Central memory CD8-positive, alpha-beta T cell (primary cell): ENCODE measurements at regions not wholly inside any gene's neighbourhood (a gene's known extent, or its start where the extent isn't known, plus 50 kb on each side); places are given as distances from the start of the nearest gene placed in this dataset.

Experiments used
- ATAC-seq: fragments of 150-1000 bp; cut with Tn5 transposase; replicated peaks from 2 replicates; pipeline ENCODE4 v1.10.0; 2022; ENCODE audit warnings: mild to moderate bottlenecking, moderate FRiP score, moderate number of reproducible peaks; ENCODE audit not compliant: poor library complexity, severe bottlenecking; ENCODE audit errors: extremely low read depth
- DNase-seq, 2 donors: peaks; one replicate each; pipeline ENCODE4 v3.0.0; 2021; ENCODE audit warnings: low spot score in 2 of 2
- H3K27ac Mint-ChIP-seq: one replicate; pipeline ENCODE4 v1.8.0; 2022; ENCODE audit warnings: low read depth, mild to moderate bottlenecking, moderate library complexity, mixed read lengths
- H3K27me3 Mint-ChIP-seq: one replicate; pipeline ENCODE4 v1.8.0; 2022; ENCODE audit warnings: mixed read lengths
- H3K36me3 Mint-ChIP-seq: one replicate; pipeline ENCODE4 v1.8.0; 2022; ENCODE audit warnings: mild to moderate bottlenecking, moderate library complexity, mixed read lengths; ENCODE audit not compliant: insufficient read depth
- H3K4me1 Mint-ChIP-seq: one replicate; pipeline ENCODE4 v1.8.0; 2022; ENCODE audit warnings: mixed read lengths
- H3K4me3 Mint-ChIP-seq: one replicate; pipeline ENCODE4 v1.8.0; 2022; ENCODE audit warnings: mild to moderate bottlenecking, moderate library complexity, mixed read lengths
- H3K9me3 Mint-ChIP-seq: one replicate; pipeline ENCODE4 v1.8.0; 2022; ENCODE audit warnings: mixed read lengths

GRCh38 chr6:225907-226306 is 66.4 kb upstream of the DUSP22 start:
- H3K27me3 Mint-ChIP-seq = no peaks in the 10 kb centered on the region
- peaks cover 41% of the 10 kb centered on the region for H3K4me1 Mint-ChIP-seq
- H3K9me3 Mint-ChIP-seq = no peaks in the 10 kb centered on the region
- no peak overlapping the region for H3K4me3 Mint-ChIP-seq
- DNase-seq (no peak), ATAC-seq (no peak)
- H3K36me3 Mint-ChIP-seq = peaks cover 3% of the 10 kb centered on the region
- H3K27ac Mint-ChIP-seq = peak overlapping the region; percentile 84

GRCh38 chr6:226516-227073 is 65.7 kb upstream of the DUSP22 start:
- H3K27ac Mint-ChIP-seq = no peak overlapping the region

GRCh38 chr6:227074-227782 is 65.1 kb upstream of the DUSP22 start:
- Mint-ChIP-seq H3K9me3 (no peaks in the 10 kb centered on the region), H3K27ac (no peak overlapping the region), H3K36me3 (peaks cover 2% of the 10 kb centered on the region), H3K27me3 (no peaks in the 10 kb centered on the region), H3K4me3 (no peak overlapping the region), H3K4me1 (peaks cover 28% of the 10 kb centered on the region)
- DNase-seq (no peak), ATAC-seq (no peak)

More at GRCh38 chr6:226516-227073, 65.7 kb upstream of the DUSP22 start:
- no peak for DNase-seq
- Mint-ChIP-seq H3K27me3 (no peaks in the 10 kb centered on the region), H3K4me3 (no peak overlapping the region), H3K9me3 (no peaks in the 10 kb centered on the region), H3K36me3 (peaks cover 2% of the 10 kb centered on the region), H3K4me1 (peaks cover 35% of the 10 kb centered on the region)
- no peak for ATAC-seq

GRCh38 chr6:227812-228338 is 64.4 kb upstream of the DUSP22 start:
- H3K4me1 Mint-ChIP-seq = peaks cover 25% of the 10 kb centered on the region
- no peaks in the 10 kb centered on the region for H3K27me3 Mint-ChIP-seq
- H3K9me3 Mint-ChIP-seq = no peaks in the 10 kb centered on the region
- H3K36me3 Mint-ChIP-seq = peaks cover 2% of the 10 kb centered on the region
- DNase-seq = no peak
- no peak for ATAC-seq
- H3K4me3 Mint-ChIP-seq = no peak overlapping the region
- H3K27ac Mint-ChIP-seq = no peak overlapping the region

- DNase-seq (no peak), ATAC-seq (no peak)
- Mint-ChIP-seq H3K27me3 (no peaks in the 10 kb centered on the region), H3K4me1 (peaks cover 18% of the 10 kb centered on the region), H3K27ac (no peak overlapping the region), H3K9me3 (no peaks in the 10 kb centered on the region), H3K36me3 (peaks cover 2% of the 10 kb centered on the region), H3K4me3 (no peak overlapping the region)
Observed at GRCh38 chr6:228881-229651, 63.2 kb upstream of the DUSP22 start.

GRCh38 chr6:231779-232178 is 60.5 kb upstream of the DUSP22 start:
- Mint-ChIP-seq H3K27me3 (no peaks in the 10 kb centered on the region), H3K27ac (no peak overlapping the region), H3K4me1 (peaks cover 19% of the 10 kb centered on the region), H3K36me3 (peaks cover 7% of the 10 kb centered on the region), H3K4me3 (no peak overlapping the region), H3K9me3 (no peaks in the 10 kb centered on the region)
- no peak for DNase-seq
- ATAC-seq = no peak

GRCh38 chr6:232982-233640 is 59.2 kb upstream of the DUSP22 start:
- H3K27ac Mint-ChIP-seq = peak overlapping the region; percentile 68
- DNase-seq (no peak), ATAC-seq (no peak)
- H3K36me3 Mint-ChIP-seq = peaks cover 5% of the 10 kb centered on the region
- no peaks in the 10 kb centered on the region for H3K9me3 Mint-ChIP-seq
- H3K27me3 Mint-ChIP-seq = no peaks in the 10 kb centered on the region
- H3K4me1 Mint-ChIP-seq = peaks cover 21% of the 10 kb centered on the region
- H3K4me3 Mint-ChIP-seq = no peak overlapping the region

GRCh38 chr6:234706-235372 is 57.4 kb upstream of the DUSP22 start:
- peak overlapping the region; percentile 89 for H3K27ac Mint-ChIP-seq
- peaks cover 21% of the 10 kb centered on the region for H3K4me1 Mint-ChIP-seq
- H3K36me3 Mint-ChIP-seq = peaks cover 5% of the 10 kb centered on the region
- no peaks in the 10 kb centered on the region for H3K27me3 Mint-ChIP-seq
- DNase-seq (no peak), ATAC-seq (no peak)
- H3K9me3 Mint-ChIP-seq = no peaks in the 10 kb centered on the region
- peak overlapping the region; percentile 66 for H3K4me3 Mint-ChIP-seq

GRCh38 chr6:235763-236360 is 56.4 kb upstream of the DUSP22 start:
- no peaks in the 10 kb centered on the region for H3K27me3 Mint-ChIP-seq
- H3K4me1 Mint-ChIP-seq = peaks cover 21% of the 10 kb centered on the region

GRCh38 chr6:236519-236918 is 55.8 kb upstream of the DUSP22 start:
- DNase-seq = no peak
- ATAC-seq = no peak
- peak overlapping the region; percentile 89 for H3K27ac Mint-ChIP-seq
- H3K4me3 Mint-ChIP-seq = peak overlapping the region; percentile 54
- H3K27me3 Mint-ChIP-seq = no peaks in the 10 kb centered on the region
- peaks cover 21% of the 10 kb centered on the region for H3K4me1 Mint-ChIP-seq
- peaks cover 5% of the 10 kb centered on the region for H3K36me3 Mint-ChIP-seq
- H3K9me3 Mint-ChIP-seq = no peaks in the 10 kb centered on the region

More at GRCh38 chr6:235763-236360, 56.4 kb upstream of the DUSP22 start:
- Mint-ChIP-seq H3K36me3 (peaks cover 5% of the 10 kb centered on the region), H3K9me3 (no peaks in the 10 kb centered on the region), H3K27ac (peak overlapping the region; percentile 89), H3K4me3 (peak overlapping the region; percentile 66)
- ATAC-seq (peak; percentile 87), DNase-seq (peak in 1 of 2 donors; percentile 38)

- Mint-ChIP-seq H3K9me3 (no peaks in the 10 kb centered on the region), H3K4me1 (peaks cover 15% of the 10 kb centered on the region), H3K27ac (no peak overlapping the region), H3K4me3 (no peak overlapping the region), H3K27me3 (no peaks in the 10 kb centered on the region), H3K36me3 (peaks cover 5% of the 10 kb centered on the region)
- no peak for ATAC-seq
- no peak for DNase-seq
Observed at GRCh38 chr6:240151-240550, 52.1 kb upstream of the DUSP22 start.
